ENCODE measurements at regions not wholly inside any gene's neighbourhood (a gene's known extent, or its start where the extent isn't known, plus 50 kb on each side); places are given as distances from the start of the nearest gene placed in this dataset.

- TF ChIP-seq EP300 (IDR thresholded peaks at IDR 0.05; ENCODE audit: borderline replicate concordance), result no peak
- no peak for TF ChIP-seq TCF12 (IDR thresholded peaks at IDR 0.05; ENCODE audit: low read depth)
- TF ChIP-seq CREB1 (IDR thresholded peaks at IDR 0.05; ENCODE audit: low read depth), result no peak
- no peak for TF ChIP-seq RAD21 (IDR thresholded peaks at IDR 0.05; ENCODE audit: low read depth)
- 0 out of 2 replicates have a peak, but pooled peaks have one; percentile 37 for TF ChIP-seq MAX (IDR thresholded peaks at IDR 0.05)
- TF ChIP-seq TEAD4 (IDR thresholded peaks at IDR 0.05), result no peak
- TF ChIP-seq CEBPB (IDR thresholded peaks at IDR 0.05), result no peak
- TF ChIP-seq EGR1 (IDR thresholded peaks at IDR 0.05), result no peak
These were observed 347.2 kb upstream of the DDX53 start for GRCh38 chrX:22652596-22652995.

- TF ChIP-seq NFIC (IDR thresholded peaks at IDR 0.05), result no peak
- TF ChIP-seq CREB1 (IDR thresholded peaks at IDR 0.05; ENCODE audit: low read depth), result no peak
- TF ChIP-seq TAF1 (IDR thresholded peaks at IDR 0.05; ENCODE audit: low read depth), result no peak
- TF ChIP-seq EGR1 (IDR thresholded peaks at IDR 0.05), result no peak
- TF ChIP-seq RAD21 (IDR thresholded peaks at IDR 0.05; ENCODE audit: low read depth), result no peak
- TF ChIP-seq TEAD4 (IDR thresholded peaks at IDR 0.05), result no peak
- TF ChIP-seq USF1 (IDR thresholded peaks at IDR 0.05), result no peak
- no peak for TF ChIP-seq TCF12 (IDR thresholded peaks at IDR 0.05; ENCODE audit: low read depth)
- TF ChIP-seq MAX (IDR thresholded peaks at IDR 0.05), result no peak
- TF ChIP-seq CEBPB (IDR thresholded peaks at IDR 0.05), result no peak
- TF ChIP-seq REST (IDR thresholded peaks at IDR 0.05; ENCODE audit: low read depth), result no peak
- TF ChIP-seq ZBTB7A (IDR thresholded peaks at IDR 0.05; ENCODE audit: low read depth), result no peak
- no peak for TF ChIP-seq YY1 (IDR thresholded peaks at IDR 0.05; ENCODE audit: low read depth)
- no peak for TF ChIP-seq FOXM1 (IDR thresholded peaks at IDR 0.05; ENCODE audit: borderline replicate concordance, low read depth)
- TF ChIP-seq EP300 (IDR thresholded peaks at IDR 0.05; ENCODE audit: borderline replicate concordance), result no peak
These were observed 339.0 kb upstream of the DDX53 start for GRCh38 chrX:22660756-22661155.

GRCh38 chrX:22662776-22663175 is 337.0 kb upstream of the DDX53 start:
- TF ChIP-seq TCF12 (IDR thresholded peaks at IDR 0.05; ENCODE audit: low read depth) (no peak), RAD21 (IDR thresholded peaks at IDR 0.05; ENCODE audit: low read depth) (no peak), TAF1 (IDR thresholded peaks at IDR 0.05; ENCODE audit: low read depth) (no peak), ZBTB7A (IDR thresholded peaks at IDR 0.05; ENCODE audit: low read depth) (no peak), YY1 (IDR thresholded peaks at IDR 0.05; ENCODE audit: low read depth) (no peak), USF1 (IDR thresholded peaks at IDR 0.05) (no peak), EGR1 (IDR thresholded peaks at IDR 0.05) (no peak), FOXM1 (IDR thresholded peaks at IDR 0.05; ENCODE audit: borderline replicate concordance, low read depth) (no peak)

- no peak for TF ChIP-seq TAF1 (IDR thresholded peaks at IDR 0.05; ENCODE audit: low read depth)
- TF ChIP-seq FOXM1 (IDR thresholded peaks at IDR 0.05; ENCODE audit: borderline replicate concordance, low read depth), result no peak
- no peak for TF ChIP-seq USF1 (IDR thresholded peaks at IDR 0.05)
- no peak for TF ChIP-seq ZBTB7A (IDR thresholded peaks at IDR 0.05; ENCODE audit: low read depth)
- TF ChIP-seq REST (IDR thresholded peaks at IDR 0.05; ENCODE audit: low read depth), result no peak
- TF ChIP-seq YY1 (IDR thresholded peaks at IDR 0.05; ENCODE audit: low read depth), result no peak
- no peak for TF ChIP-seq MAX (IDR thresholded peaks at IDR 0.05)
- no peak for TF ChIP-seq EGR1 (IDR thresholded peaks at IDR 0.05)
- TF ChIP-seq EP300 (IDR thresholded peaks at IDR 0.05; ENCODE audit: borderline replicate concordance), result no peak
- no peak for TF ChIP-seq RAD21 (IDR thresholded peaks at IDR 0.05; ENCODE audit: low read depth)
- TF ChIP-seq CEBPB (IDR thresholded peaks at IDR 0.05), result no peak
- TF ChIP-seq TEAD4 (IDR thresholded peaks at IDR 0.05), result no peak
- no peak for TF ChIP-seq TCF12 (IDR thresholded peaks at IDR 0.05; ENCODE audit: low read depth)
- TF ChIP-seq NFIC (IDR thresholded peaks at IDR 0.05), result no peak
- no peak for TF ChIP-seq CREB1 (IDR thresholded peaks at IDR 0.05; ENCODE audit: low read depth)
These were observed 334.9 kb upstream of the DDX53 start for GRCh38 chrX:22664826-22665225.

GRCh38 chrX:22665818-22666217 is 333.9 kb upstream of the DDX53 start:
- TF ChIP-seq ZBTB7A (IDR thresholded peaks at IDR 0.05; ENCODE audit: low read depth) (no peak), NFIC (IDR thresholded peaks at IDR 0.05) (no peak), EP300 (IDR thresholded peaks at IDR 0.05; ENCODE audit: borderline replicate concordance) (no peak), REST (IDR thresholded peaks at IDR 0.05; ENCODE audit: low read depth) (no peak), CEBPB (IDR thresholded peaks at IDR 0.05) (peak; percentile 45; the same call in 1 of the 2 replicates), YY1 (IDR thresholded peaks at IDR 0.05; ENCODE audit: low read depth) (no peak), MAX (IDR thresholded peaks at IDR 0.05) (no peak), USF1 (IDR thresholded peaks at IDR 0.05) (no peak), TCF12 (IDR thresholded peaks at IDR 0.05; ENCODE audit: low read depth) (no peak)
